ENCODE measurements at regions not wholly inside any gene's neighbourhood (a gene's known extent, or its start where the extent isn't known, plus 50 kb on each side); places are given as distances from the start of the nearest gene placed in this dataset.

- Mint-ChIP-seq H3K36me3 (ENCODE audit: low read depth) (no peaks in the 10 kb centered on the region), H3K27me3 (no peaks in the 10 kb centered on the region), H3K4me3 (no peak overlapping the region), H3K9me3 (peaks cover 8% of the 10 kb centered on the region), H3K4me1 (no peaks in the 10 kb centered on the region), H3K27ac (no peak overlapping the region)
- no peak for ATAC-seq (replicated peaks)
Observed at GRCh38 chr12:60333461-60333860, 737.6 kb downstream of the SLC16A7 start.

GRCh38 chr12:60335745-60336144 lies 739.9 kb downstream of the SLC16A7 start:
- Mint-ChIP-seq H3K36me3 (ENCODE audit: low read depth) (no peaks in the 10 kb centered on the region), H3K9me3 (peaks cover 13% of the 10 kb centered on the region), H3K4me3 (no peak overlapping the region), H3K27me3 (no peaks in the 10 kb centered on the region), H3K4me1 (no peaks in the 10 kb centered on the region), H3K27ac (no peak overlapping the region)
- no peak for ATAC-seq (replicated peaks)

GRCh38 chr12:60337839-60338549 lies 742.2 kb downstream of the SLC16A7 start:
- no peak for ATAC-seq (replicated peaks)
- H3K9me3 Mint-ChIP-seq = peaks cover 13% of the 10 kb centered on the region
- no peak overlapping the region for H3K4me3 Mint-ChIP-seq
- no peaks in the 10 kb centered on the region for H3K27me3 Mint-ChIP-seq
- H3K4me1 Mint-ChIP-seq = no peaks in the 10 kb centered on the region
- no peak overlapping the region for H3K27ac Mint-ChIP-seq
- no peaks in the 10 kb centered on the region for H3K36me3 Mint-ChIP-seq (ENCODE audit: low read depth)

- H3K27me3 Mint-ChIP-seq = no peaks in the 10 kb centered on the region
Observed at GRCh38 chr12:60345442-60345841, 749.6 kb downstream of the SLC16A7 start.

GRCh38 chr12:60349232-60349978 lies 753.6 kb downstream of the SLC16A7 start:
- Mint-ChIP-seq H3K36me3 (ENCODE audit: low read depth) (no peaks in the 10 kb centered on the region), H3K27me3 (no peaks in the 10 kb centered on the region), H3K4me3 (no peak overlapping the region), H3K4me1 (no peaks in the 10 kb centered on the region), H3K9me3 (no peaks in the 10 kb centered on the region), H3K27ac (no peak overlapping the region)
- ATAC-seq (replicated peaks) = no peak

More at GRCh38 chr12:60345442-60345841, 749.6 kb downstream of the SLC16A7 start:
- ATAC-seq (replicated peaks) = no peak
- Mint-ChIP-seq H3K9me3 (no peaks in the 10 kb centered on the region), H3K4me3 (no peak overlapping the region), H3K36me3 (ENCODE audit: low read depth) (no peaks in the 10 kb centered on the region), H3K4me1 (no peaks in the 10 kb centered on the region), H3K27ac (no peak overlapping the region)

- Mint-ChIP-seq H3K36me3 (ENCODE audit: low read depth) (no peaks in the 10 kb centered on the region), H3K4me3 (no peak overlapping the region), H3K4me1 (no peaks in the 10 kb centered on the region), H3K27ac (no peak overlapping the region), H3K27me3 (no peaks in the 10 kb centered on the region), H3K9me3 (no peaks in the 10 kb centered on the region)
- no peak for ATAC-seq (replicated peaks)
Observed at GRCh38 chr12:60387356-60387755, 791.5 kb downstream of the SLC16A7 start.

- Mint-ChIP-seq H3K27me3 (no peaks in the 10 kb centered on the region), H3K27ac (no peak overlapping the region), H3K36me3 (ENCODE audit: low read depth) (no peaks in the 10 kb centered on the region), H3K4me1 (no peaks in the 10 kb centered on the region), H3K9me3 (no peaks in the 10 kb centered on the region), H3K4me3 (no peak overlapping the region)
- no peak for ATAC-seq (replicated peaks)
Observed at GRCh38 chr12:60391051-60391450, 795.2 kb downstream of the SLC16A7 start.

GRCh38 chr12:60391791-60392190 lies 796.0 kb downstream of the SLC16A7 start:
- Mint-ChIP-seq H3K27me3 (no peaks in the 10 kb centered on the region), H3K4me1 (no peaks in the 10 kb centered on the region), H3K27ac (no peak overlapping the region), H3K9me3 (no peaks in the 10 kb centered on the region), H3K4me3 (no peak overlapping the region), H3K36me3 (ENCODE audit: low read depth) (no peaks in the 10 kb centered on the region)
- ATAC-seq (replicated peaks) = no peak

- H3K36me3 Mint-ChIP-seq (ENCODE audit: low read depth) = no peaks in the 10 kb centered on the region
- H3K27ac Mint-ChIP-seq = no peak overlapping the region
- no peaks in the 10 kb centered on the region for H3K9me3 Mint-ChIP-seq
- ATAC-seq (replicated peaks) = no peak
- no peak overlapping the region for H3K4me3 Mint-ChIP-seq
- no peaks in the 10 kb centered on the region for H3K27me3 Mint-ChIP-seq
- H3K4me1 Mint-ChIP-seq = no peaks in the 10 kb centered on the region
Observed at GRCh38 chr12:60393093-60393492, 797.3 kb downstream of the SLC16A7 start.

- H3K4me1 Mint-ChIP-seq = no peaks in the 10 kb centered on the region
- no peaks in the 10 kb centered on the region for H3K36me3 Mint-ChIP-seq (ENCODE audit: low read depth)
- no peak overlapping the region for H3K4me3 Mint-ChIP-seq
- H3K27ac Mint-ChIP-seq = no peak overlapping the region
- no peaks in the 10 kb centered on the region for H3K9me3 Mint-ChIP-seq
- H3K27me3 Mint-ChIP-seq = no peaks in the 10 kb centered on the region
- no peak for ATAC-seq (replicated peaks)
Observed at GRCh38 chr12:60394665-60395064, 798.8 kb downstream of the SLC16A7 start.

GRCh38 chr12:60398547-60398946 lies 802.7 kb downstream of the SLC16A7 start:
- no peak for ATAC-seq (replicated peaks)
- no peaks in the 10 kb centered on the region for H3K27me3 Mint-ChIP-seq
- no peaks in the 10 kb centered on the region for H3K36me3 Mint-ChIP-seq (ENCODE audit: low read depth)
- no peaks in the 10 kb centered on the region for H3K4me1 Mint-ChIP-seq
- no peaks in the 10 kb centered on the region for H3K9me3 Mint-ChIP-seq
- H3K27ac Mint-ChIP-seq = no peak overlapping the region
- no peak overlapping the region for H3K4me3 Mint-ChIP-seq

GRCh38 chr12:60399064-60399463 lies 803.2 kb downstream of the SLC16A7 start:
- H3K27ac Mint-ChIP-seq = no peak overlapping the region
- no peaks in the 10 kb centered on the region for H3K9me3 Mint-ChIP-seq
- H3K4me1 Mint-ChIP-seq = no peaks in the 10 kb centered on the region
- no peaks in the 10 kb centered on the region for H3K36me3 Mint-ChIP-seq (ENCODE audit: low read depth)
- ATAC-seq (replicated peaks) = no peak
- no peaks in the 10 kb centered on the region for H3K27me3 Mint-ChIP-seq
- H3K4me3 Mint-ChIP-seq = no peak overlapping the region

GRCh38 chr12:60402996-60403395 lies 807.2 kb downstream of the SLC16A7 start:
- H3K4me1 Mint-ChIP-seq = no peaks in the 10 kb centered on the region
- ATAC-seq (replicated peaks) = no peak
- no peak overlapping the region for H3K4me3 Mint-ChIP-seq
- H3K36me3 Mint-ChIP-seq (ENCODE audit: low read depth) = no peaks in the 10 kb centered on the region
- no peaks in the 10 kb centered on the region for H3K9me3 Mint-ChIP-seq
- no peak overlapping the region for H3K27ac Mint-ChIP-seq
- no peaks in the 10 kb centered on the region for H3K27me3 Mint-ChIP-seq

- no peak overlapping the region for H3K4me3 Mint-ChIP-seq
- no peaks in the 10 kb centered on the region for H3K36me3 Mint-ChIP-seq (ENCODE audit: low read depth)
- no peaks in the 10 kb centered on the region for H3K27me3 Mint-ChIP-seq
- peaks cover 4% of the 10 kb centered on the region for H3K9me3 Mint-ChIP-seq
- no peak for ATAC-seq (replicated peaks)
- H3K27ac Mint-ChIP-seq = no peak overlapping the region
- H3K4me1 Mint-ChIP-seq = no peaks in the 10 kb centered on the region
Observed at GRCh38 chr12:60415351-60415750, 819.5 kb downstream of the SLC16A7 start.

- Mint-ChIP-seq H3K4me1 (no peaks in the 10 kb centered on the region), H3K27ac (no peak overlapping the region), H3K27me3 (no peaks in the 10 kb centered on the region), H3K36me3 (ENCODE audit: low read depth) (no peaks in the 10 kb centered on the region), H3K9me3 (no peaks in the 10 kb centered on the region), H3K4me3 (no peak overlapping the region)
- no peak for ATAC-seq (replicated peaks)
Observed at GRCh38 chr12:60419986-60420385, 824.2 kb downstream of the SLC16A7 start.

Measured in activated T-helper 17 cell treated with anti-CD3 and anti-CD28 coated beads, Interleukin-2, amount 50 U/mL, for 72 hours (primary cell).